NB4 (cell line): ENCODE measurements at regions not wholly inside any gene's neighbourhood (a gene's known extent, or its start where the extent isn't known, plus 50 kb on each side); places are given as distances from the start of the nearest gene placed in this dataset.

Experiments
- POLR2A ChIP-seq: IDR thresholded peaks from 2 replicates; pipeline ENCODE4 v1.6.1; 2011; ENCODE audit warnings: mild to moderate bottlenecking; ENCODE audit not compliant: insufficient read length; ENCODE audit errors: extremely low read depth
- TF ChIP-seq, protein P1 (sequence below): IDR thresholded peaks from one replicate; pipeline ENCODE4 v1.5.1; 2012; ENCODE audit warnings: low read depth, low read length
- TF ChIP-seq, protein P2 (sequence below): IDR thresholded peaks from 2 replicates; pipeline ENCODE4 v1.6.1; 2011; ENCODE audit warnings: low read depth, low read length

DNA sequence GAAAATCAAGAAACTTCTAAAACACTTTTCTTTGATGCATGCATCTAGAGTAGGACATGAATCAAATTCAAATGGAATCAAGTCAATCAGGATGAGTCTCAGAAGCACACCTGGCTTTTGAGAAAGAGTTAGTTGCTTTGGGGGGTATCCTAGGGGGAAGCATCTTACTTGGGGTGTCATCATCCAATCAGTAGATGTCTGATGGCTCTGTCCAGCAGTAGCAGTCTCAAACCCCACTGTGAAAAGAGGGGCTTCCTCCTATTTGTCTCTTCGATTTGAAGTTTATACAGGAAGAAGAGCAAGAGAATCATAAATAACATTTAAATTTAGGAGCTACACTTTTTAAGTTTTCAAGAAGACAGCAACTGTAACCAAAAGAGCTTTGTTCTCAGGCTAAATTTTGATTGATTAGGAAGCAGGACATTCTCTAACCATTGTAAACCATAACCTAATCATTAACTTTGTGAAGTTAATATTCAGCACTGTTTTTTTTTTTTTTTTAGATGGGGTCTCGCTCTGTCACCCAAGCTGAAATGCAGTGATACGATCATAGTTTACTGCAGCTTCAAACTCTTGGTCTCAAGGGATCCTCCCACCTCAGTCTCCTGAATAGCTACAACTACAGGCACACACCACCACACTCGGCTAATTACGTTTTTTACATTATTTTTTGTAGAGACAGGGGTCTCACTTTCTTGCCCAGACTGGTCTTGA is 614.7 kb downstream of the CSNK1G3 start:
- TF ChIP-seq, protein P1, sequence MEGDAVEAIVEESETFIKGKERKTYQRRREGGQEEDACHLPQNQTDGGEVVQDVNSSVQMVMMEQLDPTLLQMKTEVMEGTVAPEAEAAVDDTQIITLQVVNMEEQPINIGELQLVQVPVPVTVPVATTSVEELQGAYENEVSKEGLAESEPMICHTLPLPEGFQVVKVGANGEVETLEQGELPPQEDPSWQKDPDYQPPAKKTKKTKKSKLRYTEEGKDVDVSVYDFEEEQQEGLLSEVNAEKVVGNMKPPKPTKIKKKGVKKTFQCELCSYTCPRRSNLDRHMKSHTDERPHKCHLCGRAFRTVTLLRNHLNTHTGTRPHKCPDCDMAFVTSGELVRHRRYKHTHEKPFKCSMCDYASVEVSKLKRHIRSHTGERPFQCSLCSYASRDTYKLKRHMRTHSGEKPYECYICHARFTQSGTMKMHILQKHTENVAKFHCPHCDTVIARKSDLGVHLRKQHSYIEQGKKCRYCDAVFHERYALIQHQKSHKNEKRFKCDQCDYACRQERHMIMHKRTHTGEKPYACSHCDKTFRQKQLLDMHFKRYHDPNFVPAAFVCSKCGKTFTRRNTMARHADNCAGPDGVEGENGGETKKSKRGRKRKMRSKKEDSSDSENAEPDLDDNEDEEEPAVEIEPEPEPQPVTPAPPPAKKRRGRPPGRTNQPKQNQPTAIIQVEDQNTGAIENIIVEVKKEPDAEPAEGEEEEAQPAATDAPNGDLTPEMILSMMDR = no peak
- no peak for TF ChIP-seq POLR2A
- TF ChIP-seq, protein P2, sequence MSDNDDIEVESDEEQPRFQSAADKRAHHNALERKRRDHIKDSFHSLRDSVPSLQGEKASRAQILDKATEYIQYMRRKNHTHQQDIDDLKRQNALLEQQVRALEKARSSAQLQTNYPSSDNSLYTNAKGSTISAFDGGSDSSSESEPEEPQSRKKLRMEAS = no peak
